Trophoblast cell (in vitro differentiated cells and primary cell): ENCODE measurements at regions not wholly inside any gene's neighbourhood (a gene's known extent, or its start where the extent isn't known, plus 50 kb on each side); places are given as distances from the start of the nearest gene placed in this dataset.

Source experiments
- DNase-seq, 2 donors: peaks; one replicate each; pipeline ENCODE4 v3.0.0-alpha.2; 2016
- H2AFZ ChIP-seq: 2 replicates; pipeline ENCODE4 v1.6.1; 2013; ENCODE audit warnings: low read length, moderate library complexity, mild to moderate bottlenecking; ENCODE audit not compliant: insufficient read depth, poor library complexity
- H2AK5ac ChIP-seq: 2 replicates; pipeline ENCODE4 v1.6.1; 2013; ENCODE audit warnings: mild to moderate bottlenecking, low read length
- H2BK120ac ChIP-seq: 2 replicates; pipeline ENCODE4 v1.6.1; 2013; ENCODE audit warnings: low read length, mild to moderate bottlenecking, moderate library complexity; ENCODE audit not compliant: insufficient read depth, poor library complexity
- H2BK12ac ChIP-seq: 2 replicates; pipeline ENCODE4 v1.6.1; 2013; ENCODE audit warnings: mild to moderate bottlenecking, low read length, moderate library complexity
- H2BK5ac ChIP-seq: 2 replicates; pipeline ENCODE4 v1.6.1; 2013; ENCODE audit warnings: low read length, low read depth, moderate library complexity, mild to moderate bottlenecking; ENCODE audit not compliant: poor library complexity
- H3K14ac ChIP-seq: 2 replicates; pipeline ENCODE4 v1.6.1; 2013; ENCODE audit warnings: mild to moderate bottlenecking, low read length
- H3K18ac ChIP-seq: 2 replicates; pipeline ENCODE4 v1.6.1; 2013; ENCODE audit warnings: mild to moderate bottlenecking, low read length
- H3K23ac ChIP-seq: 2 replicates; pipeline ENCODE4 v1.6.1; 2013; ENCODE audit warnings: low read length
- H3K27ac ChIP-seq: 2 replicates; pipeline ENCODE4 v1.5.1; 2013; ENCODE audit warnings: low read depth, mild to moderate bottlenecking, inconsistent platforms, low read length, moderate library complexity
- H3K27me3 ChIP-seq: 2 replicates; pipeline ENCODE4 v1.6.1; 2013; ENCODE audit warnings: inconsistent platforms, mild to moderate bottlenecking, low read length, moderate library complexity; ENCODE audit not compliant: insufficient read depth
- H3K36me3 ChIP-seq, 2 experiments: 1 replicate in 1 of 2; 2 replicates in 1 of 2; pipeline ENCODE4 v1.6.1; 2013; ENCODE audit warnings: low read length in 2 of 2, mild to moderate bottlenecking in 2 of 2, moderate library complexity in 1 of 2; ENCODE audit not compliant: insufficient read depth in 2 of 2, control insufficient read depth in 1 of 2
- H3K4ac ChIP-seq: 2 replicates; pipeline ENCODE4 v1.6.1; 2013; ENCODE audit warnings: low read depth, mild to moderate bottlenecking, low read length, moderate library complexity
- H3K4me1 ChIP-seq, 2 experiments: 1 replicate in 1 of 2; 2 replicates in 1 of 2; pipeline ENCODE4 v1.6.1; 2013; ENCODE audit warnings: low read length in 2 of 2, mild to moderate bottlenecking in 2 of 2, moderate library complexity in 1 of 2; ENCODE audit not compliant: insufficient read depth in 2 of 2, control insufficient read depth in 1 of 2
- H3K4me2 ChIP-seq: 2 replicates; pipeline ENCODE4 v1.6.1; 2013; ENCODE audit warnings: inconsistent platforms, mild to moderate bottlenecking, low read length, moderate library complexity
- H3K4me3 ChIP-seq: 2 replicates; pipeline ENCODE4 v1.5.1; 2013; ENCODE audit warnings: mild to moderate bottlenecking, low read depth, low read length, inconsistent platforms
- H3K79me1 ChIP-seq: one replicate; pipeline ENCODE4 v1.6.1; 2013; ENCODE audit warnings: low read length
- H3K79me2 ChIP-seq: 2 replicates; pipeline ENCODE4 v1.6.1; 2013; ENCODE audit warnings: low read length, mild to moderate bottlenecking; ENCODE audit not compliant: control insufficient read depth, insufficient read depth, poor library complexity
- H3K9ac ChIP-seq: 2 replicates; pipeline ENCODE4 v1.6.1; 2013; ENCODE audit warnings: mild to moderate bottlenecking, low read length
- H3K9me3 ChIP-seq: 2 replicates; pipeline ENCODE4 v1.6.1; 2013; ENCODE audit warnings: low read depth, mild to moderate bottlenecking, control low read depth, inconsistent platforms, low read length; ENCODE audit not compliant: insufficient read depth
- H4K12ac ChIP-seq: 2 replicates; pipeline ENCODE4 v1.6.1; 2013; ENCODE audit warnings: low read depth, mild to moderate bottlenecking, low read length, moderate library complexity
- H4K8ac ChIP-seq: 2 replicates; pipeline ENCODE4 v1.6.1; 2013; ENCODE audit warnings: low read depth, mild to moderate bottlenecking, low read length, moderate library complexity
- H4K91ac ChIP-seq: one replicate; pipeline ENCODE4 v1.6.1; 2013; ENCODE audit warnings: low read depth, mild to moderate bottlenecking, low read length, moderate library complexity
- WGBS: extraction: QIAGEN DNeasy Blood & Tissue Kit; methylation state at CpG from one replicate; pipeline ENCODE4 v1.1.7; 2013; ENCODE audit warnings: missing lambda C conversion rate; ENCODE audit not compliant: insufficient read length, insufficient coverage; ENCODE audit errors: extremely low coverage; 5-methylcytosine and 5-hydroxymethylcytosine counted together

GRCh38 chr9:95754533-95755420 lies 120.7 kb upstream of the ERCC6L2 start:
- no peak overlapping the region for H2AFZ ChIP-seq
- H3K4me1 ChIP-seq, result peaks cover 25 to 26% of the 10 kb centered on the region in 2 experiments
- H3K4me2 ChIP-seq, result peak overlapping the region; percentile 11
- peaks cover 5% of the 10 kb centered on the region for H3K27me3 ChIP-seq
- H2BK5ac ChIP-seq, result peak overlapping the region; percentile 47
- WGBS, result no CpG with 5 or more reads among the region's 15 CpGs
- H3K14ac ChIP-seq, result peak overlapping the region; percentile 45
- no peak overlapping the region for H3K23ac ChIP-seq
- H3K18ac ChIP-seq, result peak overlapping the region; percentile 15
- peak overlapping the region; percentile 45 for H2BK12ac ChIP-seq
- H3K36me3 ChIP-seq, result no peaks in the 10 kb centered on the region
- H3K79me1 ChIP-seq, result peaks cover 11% of the 10 kb centered on the region
- H3K9me3 ChIP-seq, result no peaks in the 10 kb centered on the region
- H3K79me2 ChIP-seq, result peaks cover 3% of the 10 kb centered on the region
- H4K91ac ChIP-seq, result peak overlapping the region; percentile 41
- H2BK120ac ChIP-seq, result peak overlapping the region; percentile 40
- H3K27ac ChIP-seq, result no peak overlapping the region
- H2AK5ac ChIP-seq, result no peak overlapping the region
- DNase-seq, result peak; percentile 58 to 87
- H4K8ac ChIP-seq, result peak overlapping the region; percentile 58
- peak overlapping the region; percentile 33 for H3K4ac ChIP-seq
- no peak overlapping the region for H3K9ac ChIP-seq
- H3K4me3 ChIP-seq, result no peak overlapping the region
- no peak overlapping the region for H4K12ac ChIP-seq

GRCh38 chr9:95753762-95754465 lies 121.6 kb upstream of the ERCC6L2 start:
- Histone ChIP-seq H3K36me3 (no peaks in the 10 kb centered on the region), H3K23ac (no peak overlapping the region), H3K14ac (no peak overlapping the region), H3K4me1 (peaks cover 25 to 26% of the 10 kb centered on the region in 2 experiments), H2BK12ac (peak overlapping the region; percentile 32), H3K79me1 (peaks cover 11% of the 10 kb centered on the region), H3K18ac (no peak overlapping the region), H3K27me3 (peaks cover 5% of the 10 kb centered on the region), H4K12ac (no peak overlapping the region), H3K9ac (no peak overlapping the region), H2BK5ac (no peak overlapping the region), H3K9me3 (peaks cover 2% of the 10 kb centered on the region), H3K27ac (peak overlapping the region; percentile 12), H3K4me3 (no peak overlapping the region), H2AFZ (no peak overlapping the region), H3K4me2 (peak overlapping the region; percentile 4), H2BK120ac (peak overlapping the region; percentile 18), H4K8ac (no peak overlapping the region), H3K4ac (no peak overlapping the region), H3K79me2 (peaks cover 3% of the 10 kb centered on the region), H2AK5ac (no peak overlapping the region), H4K91ac (peak overlapping the region; percentile 42)
- no peak for DNase-seq
- WGBS, result no CpG with 5 or more reads among the region's 7 CpGs

GRCh38 chr9:95752129-95752731 lies 123.3 kb upstream of the ERCC6L2 start:
- Histone ChIP-seq H2BK120ac (peak overlapping the region; percentile 79), H3K4ac (no peak overlapping the region), H3K4me3 (no peak overlapping the region), H3K27ac (no peak overlapping the region), H4K12ac (peak overlapping the region; percentile 26), H4K91ac (peak overlapping the region; percentile 67), H3K36me3 (no peaks in the 10 kb centered on the region), H3K18ac (peak overlapping the region; percentile 72), H2AFZ (peak overlapping the region; percentile 60), H3K4me2 (peak overlapping the region; percentile 60), H4K8ac (peak overlapping the region; percentile 66), H3K4me1 (peaks cover 25 to 26% of the 10 kb centered on the region in 2 experiments), H3K9ac (no peak overlapping the region), H3K79me1 (peaks cover 11% of the 10 kb centered on the region), H2BK12ac (peak overlapping the region; percentile 85), H2AK5ac (peak overlapping the region; percentile 47), H3K23ac (no peak overlapping the region), H3K14ac (peak overlapping the region; percentile 77), H2BK5ac (no peak overlapping the region), H3K79me2 (peaks cover 3% of the 10 kb centered on the region), H3K9me3 (peaks cover 2% of the 10 kb centered on the region), H3K27me3 (peaks cover 5% of the 10 kb centered on the region)
- WGBS, result no CpG with 5 or more reads among the region's 41 CpGs
- DNase-seq, result no peak

GRCh38 chr9:95751520-95751790 lies 124.0 kb upstream of the ERCC6L2 start:
- no CpG with 5 or more reads among the region's 2 CpGs for WGBS
- Histone ChIP-seq H3K4me3 (no peak overlapping the region), H3K18ac (no peak overlapping the region), H3K4me1 (peaks cover 25 to 26% of the 10 kb centered on the region in 2 experiments), H4K91ac (no peak overlapping the region), H3K14ac (no peak overlapping the region), H3K27me3 (peaks cover 5% of the 10 kb centered on the region), H3K9ac (no peak overlapping the region), H2BK120ac (no peak overlapping the region), H3K27ac (no peak overlapping the region), H2BK5ac (no peak overlapping the region), H2AK5ac (no peak overlapping the region), H3K79me2 (peaks cover 3% of the 10 kb centered on the region), H3K4me2 (no peak overlapping the region), H4K8ac (no peak overlapping the region), H3K79me1 (peaks cover 11% of the 10 kb centered on the region), H3K23ac (no peak overlapping the region), H4K12ac (no peak overlapping the region), H2BK12ac (no peak overlapping the region), H3K4ac (no peak overlapping the region), H3K9me3 (peaks cover 2% of the 10 kb centered on the region), H3K36me3 (no peaks in the 10 kb centered on the region), H2AFZ (no peak overlapping the region)
- no peak for DNase-seq
